Fibroblast of lung (primary cell): ENCODE measurements at regions not wholly inside any gene's neighbourhood (a gene's known extent, or its start where the extent isn't known, plus 50 kb on each side); places are given as distances from the start of the nearest gene placed in this dataset.
"Not testable (repeated sequence)": the region's sequence is repeated elsewhere in the genome, so short reads cannot be mapped to it uniquely, and the experiment has no call there.

Source experiments
- CTCF ChIP-seq, 2 donors: IDR thresholded peaks in 1 of 2; conservative IDR thresholded peaks in 1 of 2; 1 replicate in 1 of 2; 2 replicates in 1 of 2; pipeline ENCODE4 v1.5.1; 2011 to 2012; ENCODE audit warnings: low read length in 2 of 2, control low read depth in 1 of 2, inconsistent platforms in 1 of 2, low read depth in 1 of 2, mild to moderate bottlenecking in 1 of 2
- EZH2 ChIP-seq: IDR thresholded peaks from 2 replicates; pipeline ENCODE4 v1.5.1; 2012; ENCODE audit warnings: low read length, control low read depth, mild to moderate bottlenecking; ENCODE audit errors: missing control alignments

DNA sequence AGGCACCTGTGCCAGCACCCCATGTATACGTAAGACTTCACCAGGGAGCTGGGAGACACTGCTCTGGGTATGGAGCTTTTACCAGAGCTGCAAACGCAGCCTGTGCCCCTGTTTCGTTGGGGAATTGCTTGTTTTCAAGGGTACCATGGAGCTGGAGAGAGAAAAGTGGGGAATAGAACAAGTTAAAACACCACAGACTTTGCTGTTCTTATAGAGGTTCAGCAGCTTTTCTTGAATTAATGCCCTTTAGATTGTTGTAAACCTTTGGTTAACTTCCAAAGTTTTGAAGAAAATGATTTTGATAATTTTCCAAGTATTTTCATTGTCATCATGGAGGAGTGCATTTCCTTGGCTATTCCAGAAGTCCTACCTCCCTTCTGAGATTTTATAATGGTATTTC lies 131.7 kb downstream of the KBTBD2 start:
- not testable (repeated sequence) for TF ChIP-seq EZH2; CTCF (conservative IDR thresholded peaks at IDR 0.05 in 1 of 2, IDR thresholded peaks at IDR 0.05 in 1 of 2; ENCODE audit: low read depth in 1 of 2, low read length in 2 of 2)
